ENCODE measurements at regions not wholly inside any gene's neighbourhood (a gene's known extent, or its start where the extent isn't known, plus 50 kb on each side); places are given as distances from the start of the nearest gene placed in this dataset.

DNA sequence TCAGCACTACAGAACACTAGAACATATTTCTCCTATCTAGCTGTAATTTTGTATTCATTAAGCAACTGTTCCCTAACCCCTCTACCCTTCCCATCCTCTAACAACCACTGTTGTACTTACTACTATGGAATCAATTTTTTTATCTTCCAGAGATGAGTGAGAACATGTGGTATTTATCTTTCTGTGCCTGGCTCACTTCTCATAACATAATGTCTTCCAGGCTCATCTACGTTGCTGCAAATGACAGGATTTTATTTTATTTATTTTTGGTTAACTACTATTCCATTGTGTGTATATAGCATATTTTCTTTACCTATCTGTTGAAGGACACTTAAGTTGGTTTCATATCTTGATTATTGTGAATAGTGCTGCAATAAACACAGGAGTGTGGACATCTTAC, 200.9 kb upstream of the CHRM2 start:
- TF ChIP-seq, protein P1, sequence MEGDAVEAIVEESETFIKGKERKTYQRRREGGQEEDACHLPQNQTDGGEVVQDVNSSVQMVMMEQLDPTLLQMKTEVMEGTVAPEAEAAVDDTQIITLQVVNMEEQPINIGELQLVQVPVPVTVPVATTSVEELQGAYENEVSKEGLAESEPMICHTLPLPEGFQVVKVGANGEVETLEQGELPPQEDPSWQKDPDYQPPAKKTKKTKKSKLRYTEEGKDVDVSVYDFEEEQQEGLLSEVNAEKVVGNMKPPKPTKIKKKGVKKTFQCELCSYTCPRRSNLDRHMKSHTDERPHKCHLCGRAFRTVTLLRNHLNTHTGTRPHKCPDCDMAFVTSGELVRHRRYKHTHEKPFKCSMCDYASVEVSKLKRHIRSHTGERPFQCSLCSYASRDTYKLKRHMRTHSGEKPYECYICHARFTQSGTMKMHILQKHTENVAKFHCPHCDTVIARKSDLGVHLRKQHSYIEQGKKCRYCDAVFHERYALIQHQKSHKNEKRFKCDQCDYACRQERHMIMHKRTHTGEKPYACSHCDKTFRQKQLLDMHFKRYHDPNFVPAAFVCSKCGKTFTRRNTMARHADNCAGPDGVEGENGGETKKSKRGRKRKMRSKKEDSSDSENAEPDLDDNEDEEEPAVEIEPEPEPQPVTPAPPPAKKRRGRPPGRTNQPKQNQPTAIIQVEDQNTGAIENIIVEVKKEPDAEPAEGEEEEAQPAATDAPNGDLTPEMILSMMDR (IDR thresholded peaks at IDR 0.05), result no peak
- TF ChIP-seq POLR2AphosphoS5 (IDR thresholded peaks at IDR 0.05), result no peak

All from upper lobe of left lung (tissue), 4 donors.